Endothelial cell of umbilical vein (primary cell): ENCODE measurements at regions not wholly inside any gene's neighbourhood (a gene's known extent, or its start where the extent isn't known, plus 50 kb on each side); places are given as distances from the start of the nearest gene placed in this dataset.
"Not testable (repeated sequence)": the region's sequence is repeated elsewhere in the genome, so short reads cannot be mapped to it uniquely, and the experiment has no call there.

Experiments
- BruUV-seq: library from RNA; stranded (reverse); fragments of 400-500 nt; replicated peaks from 2 replicates; lab custom pipeline; 2021; lab: Mats Ljungman, UMichigan
- CTCF ChIA-PET: fragments of 300-600, 350-600 bp; sonication (Branson Sonifier 250); formaldehyde crosslinking; loops from one replicate; lab custom pipeline; 2021; ENCODE audit warnings: antibody characterized with exemption, inconsistent platforms; lab: Charles Lee
- POLR2A ChIA-PET: fragments of 300-600, 350-600 bp; sonication (Branson Sonifier 250); formaldehyde crosslinking; loops from one replicate; lab custom pipeline; 2021; ENCODE audit warnings: antibody characterized with exemption, inconsistent platforms; lab: Charles Lee
- DNase-seq: peaks from one replicate; pipeline ENCODE4 v3.0.0-alpha.2; 2011; ENCODE audit warnings: low read depth, low spot score
- FAIRE-seq: peaks from 2 replicates; lab custom pipeline; 2011; peaks lifted over from hg19 to GRCh38; lab: Jason Lieb, UNC
- H2AFZ ChIP-seq: 2 replicates; pipeline ENCODE4 v1.6.0; 2012; ENCODE audit warnings: low read depth, low read length, control low read depth, inconsistent platforms
- H3K27ac ChIP-seq: 2 replicates; pipeline ENCODE4 v1.5.1; 2011; ENCODE audit warnings: low read depth, mild to moderate bottlenecking, control low read depth, low read length, moderate library complexity; ENCODE audit not compliant: insufficient read depth
- H3K27me3 ChIP-seq, 2 experiments: 2 replicates each; pipeline versions ENCODE4 v1.6.0 to v1.6.1; 2011; ENCODE audit warnings: low read length in 2 of 2, mixed read lengths in 1 of 2; ENCODE audit not compliant: control insufficient read depth in 2 of 2, insufficient read depth in 2 of 2
- H3K36me3 ChIP-seq, 2 experiments: 2 replicates in 1 of 2; 3 replicates in 1 of 2; pipeline ENCODE4 v1.5.1; 2011; ENCODE audit warnings: low read length in 2 of 2, mild to moderate bottlenecking in 1 of 2, moderate library complexity in 1 of 2; ENCODE audit not compliant: control insufficient read depth in 2 of 2, insufficient read depth in 2 of 2; ENCODE audit errors: extremely low read depth in 1 of 2
- H3K4me1 ChIP-seq: 3 replicates; pipeline ENCODE4 v1.5.1; 2011; ENCODE audit warnings: mild to moderate bottlenecking, low read length; ENCODE audit not compliant: control insufficient read depth, insufficient read depth; ENCODE audit errors: extremely low read depth
- H3K4me2 ChIP-seq: 2 replicates; pipeline ENCODE4 v1.6.1; 2011; ENCODE audit warnings: low read length, control low read depth, mixed read lengths; ENCODE audit not compliant: insufficient read depth
- H3K4me3 ChIP-seq, 3 experiments: fragments of 200-600 bp in 1 of 3; sonication (generic), shearing (Covaris generic) in 1 of 3; replicated peaks in 1 of 3; 2 replicates each; pipeline ENCODE4 v1.5.1; 2011 to 2016; ENCODE audit warnings: control low read depth in 3 of 3, low read length in 3 of 3, mild to moderate bottlenecking in 2 of 3, inconsistent platforms in 1 of 3, low read depth in 1 of 3, moderate library complexity in 1 of 3; ENCODE audit not compliant: insufficient read depth in 1 of 3
- H3K79me2 ChIP-seq: 2 replicates; pipeline ENCODE4 v1.6.0; 2012; ENCODE audit warnings: low read length, inconsistent platforms; ENCODE audit not compliant: control insufficient read depth, insufficient read depth
- H3K9ac ChIP-seq: replicated peaks from 2 replicates; pipeline ENCODE3; 2011; ENCODE audit warnings: low read length, control low read depth; ENCODE audit not compliant: insufficient read depth; ENCODE audit errors: extremely low read depth
- H3K9me1 ChIP-seq: replicated peaks from 3 replicates; pipeline ENCODE4 v1.6.0; 2011; ENCODE audit warnings: mild to moderate bottlenecking, low read length; ENCODE audit not compliant: control insufficient read depth, insufficient read depth; ENCODE audit errors: extremely low read depth
- H3K9me3 ChIP-seq: replicated peaks from 2 replicates; pipeline ENCODE4 v1.5.1; 2012; ENCODE audit warnings: low read length, inconsistent platforms; ENCODE audit not compliant: control insufficient read depth, insufficient read depth
- H4K20me1 ChIP-seq: replicated peaks from 2 replicates; pipeline ENCODE3; 2011; ENCODE audit warnings: mild to moderate bottlenecking, low read length; ENCODE audit not compliant: control insufficient read depth, insufficient read depth; ENCODE audit errors: extremely low read depth
- CTCF ChIP-seq, 2 donors: IDR thresholded peaks; 1 replicate in 1 of 2; 2 replicates in 1 of 2; pipeline ENCODE4 v1.5.1; 2011; ENCODE audit warnings: low read length in 2 of 2, mild to moderate bottlenecking in 2 of 2, moderate library complexity in 2 of 2, control low read depth in 1 of 2, inconsistent platforms in 1 of 2, low read depth in 1 of 2; ENCODE audit not compliant: insufficient read depth in 1 of 2; ENCODE audit errors: extremely low read depth in 1 of 2
- FOS ChIP-seq: IDR thresholded peaks from 2 replicates; pipeline ENCODE4 v1.6.1; 2011; ENCODE audit warnings: mild to moderate bottlenecking, low read length, moderate library complexity, borderline replicate concordance; ENCODE audit not compliant: insufficient read depth
- GATA2 ChIP-seq: IDR thresholded peaks from 2 replicates; pipeline ENCODE4 v1.7.0; 2011; ENCODE audit warnings: low read depth, mild to moderate bottlenecking, moderate library complexity, mixed read lengths, low read length; ENCODE audit not compliant: insufficient read length, insufficient read depth
- MYC ChIP-seq: IDR thresholded peaks from one replicate; pipeline ENCODE4 v1.6.1; 2011; ENCODE audit warnings: mild to moderate bottlenecking, low read depth, low read length
- POLR2A ChIP-seq: IDR thresholded peaks from 2 replicates; pipeline ENCODE4 v1.6.1; 2012; ENCODE audit warnings: low read depth, mild to moderate bottlenecking, control low read depth, low read length
- POLR2AphosphoS5 ChIP-seq: IDR thresholded peaks from 2 replicates; pipeline ENCODE4 v1.6.1; 2012; ENCODE audit warnings: low read depth, mild to moderate bottlenecking, control low read depth, low read length, moderate library complexity; ENCODE audit not compliant: insufficient read depth
- dilution Hi-C: fragments of 300-500 bp; cut with MboI; formaldehyde crosslinking; loops from one replicate; pipeline ENCODE4 v1.15.0; 2019; ENCODE audit warnings: low sequenced_read_pairs; ENCODE audit not compliant: extremely low pct_ligation_motif_present
- intact Hi-C: fragments of 100-400 bp; cut with micrococcal nuclease; formaldehyde crosslinking; loops from one replicate; pipeline ENCODE4 v1.10.0; 2022

- Histone ChIP-seq H4K20me1 (no peaks in the 10 kb centered on the region), H3K4me3 (no peak overlapping the region), H3K36me3 (no peaks in the 10 kb centered on the region), H3K4me2 (no peak overlapping the region), H3K9me1 (no peaks in the 10 kb centered on the region), H3K79me2 (no peaks in the 10 kb centered on the region), H2AFZ (no peak overlapping the region), H3K27ac (no peak overlapping the region), H3K9ac (no peak overlapping the region), H3K4me1 (no peaks in the 10 kb centered on the region), H3K27me3 (peaks cover 21 to 33% of the 10 kb centered on the region in 2 experiments), H3K9me3 (no peaks in the 10 kb centered on the region)
- intact Hi-C loops (no loop called here), dilution Hi-C loops (no loop called here)
- POLR2A ChIA-PET, result no interaction called here
- CTCF ChIA-PET, result interaction anchor here (1.6 kb wide), 1 partner anchor 130 kb away, joined by 3 read pairs; no protein-coding TSS in a partner anchor
- DNase-seq (no peak), FAIRE-seq (no peak)
- TF ChIP-seq MYC (no peak), POLR2AphosphoS5 (no peak), FOS (no peak), POLR2A (no peak)
- no TSS peak for BruUV-seq
Measured at GRCh38 chr2:109675666-109676345, 61.6 kb downstream of the SOWAHC start.

GRCh38 chr2:109676346-109676902 lies 62.3 kb downstream of the SOWAHC start:
- dilution Hi-C loops (no loop called here), intact Hi-C loops (no loop called here)
- Histone ChIP-seq H2AFZ (no peak overlapping the region), H3K27ac (no peak overlapping the region), H3K79me2 (no peaks in the 10 kb centered on the region), H3K9me3 (no peaks in the 10 kb centered on the region), H3K4me3 (no peak overlapping the region), H3K4me2 (no peak overlapping the region), H3K4me1 (no peaks in the 10 kb centered on the region), H4K20me1 (no peaks in the 10 kb centered on the region), H3K9ac (no peak overlapping the region), H3K27me3 (peaks cover 22 to 34% of the 10 kb centered on the region in 2 experiments), H3K9me1 (no peaks in the 10 kb centered on the region), H3K36me3 (no peaks in the 10 kb centered on the region)
- no peak for DNase-seq
- no TSS peak for BruUV-seq
- ChIA-PET CTCF (no interaction called here), POLR2A (no interaction called here)
- TF ChIP-seq POLR2AphosphoS5, result no peak
- no peak for TF ChIP-seq FOS
- TF ChIP-seq GATA2, result no peak
- no peak for TF ChIP-seq CTCF (IDR thresholded peaks at IDR 0.05; ENCODE audit: extremely low read depth in 1 of 2, insufficient read depth in 1 of 2, low read depth in 1 of 2, low read length in 2 of 2)
- no peak for FAIRE-seq

GRCh38 chr2:109677121-109677731 lies 63.1 kb downstream of the SOWAHC start:
- H3K9me3 ChIP-seq, H3K36me3 ChIP-seq, H3K4me2 ChIP-seq, H3K4me1 ChIP-seq, H3K4me3 ChIP-seq, dilution Hi-C loops, intact Hi-C loops, BruUV-seq, H2AFZ ChIP-seq, H3K9ac ChIP-seq, H4K20me1 ChIP-seq, H3K79me2 ChIP-seq, POLR2A ChIA-PET, H3K27ac ChIP-seq, CTCF ChIA-PET, H3K9me1 ChIP-seq, DNase-seq: not testable (repeated sequence)
- peak; percentile 54 for FAIRE-seq
- peaks cover 18 to 33% of the 10 kb centered on the region in 2 experiments for H3K27me3 ChIP-seq
